ENCODE measurements at regions not wholly inside any gene's neighbourhood (a gene's known extent, or its start where the extent isn't known, plus 50 kb on each side); places are given as distances from the start of the nearest gene placed in this dataset.

DNA sequence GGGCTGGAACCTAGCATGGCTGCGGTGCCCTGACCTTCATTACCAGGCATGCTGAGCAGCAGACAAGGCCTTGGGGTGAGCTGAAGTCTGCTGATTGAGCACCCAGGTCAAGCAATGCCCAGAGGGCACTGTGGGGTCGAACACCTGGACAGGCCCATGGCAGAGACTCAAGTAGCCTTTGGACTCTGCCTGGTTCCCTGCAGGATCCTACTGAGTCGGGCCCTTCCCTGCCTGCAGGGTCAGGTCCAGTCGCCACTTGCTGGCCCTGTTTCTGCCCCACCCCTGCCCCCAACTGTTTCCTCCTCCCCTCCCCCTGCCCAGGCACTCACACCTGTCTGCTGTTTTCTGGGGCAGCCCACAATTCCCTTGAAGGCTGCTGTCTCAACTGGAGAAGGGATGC is 483.2 kb upstream of the MKI67 start:
- intact Hi-C loops (cut with micrococcal nuclease) = no loop called here
- Histone ChIP-seq H3K27me3 (ENCODE audit: control insufficient read depth in 2 of 2, insufficient read depth in 2 of 2, low read length in 2 of 2) (no peaks in the 10 kb centered on the region), H3K4me3 (replicated peaks in 1 of 3; ENCODE audit: insufficient read depth in 1 of 3, low read depth in 1 of 3, low read length in 3 of 3) (no peak overlapping the region), H3K9ac (replicated peaks; ENCODE audit: extremely low read depth, insufficient read depth, low read length) (no peak overlapping the region), H3K79me2 (ENCODE audit: control insufficient read depth, insufficient read depth, low read length) (no peaks in the 10 kb centered on the region), H4K20me1 (replicated peaks; ENCODE audit: control insufficient read depth, extremely low read depth, insufficient read depth, low read length) (no peaks in the 10 kb centered on the region), H2AFZ (ENCODE audit: low read depth, low read length) (no peak overlapping the region), H3K36me3 (ENCODE audit: control insufficient read depth in 2 of 2, extremely low read depth in 1 of 2, insufficient read depth in 2 of 2, low read length in 2 of 2) (no peaks in the 10 kb centered on the region), H3K9me1 (replicated peaks; ENCODE audit: control insufficient read depth, extremely low read depth, insufficient read depth, low read length) (no peaks in the 10 kb centered on the region), H3K4me2 (ENCODE audit: insufficient read depth, low read length) (no peak overlapping the region), H3K4me1 (ENCODE audit: control insufficient read depth, extremely low read depth, insufficient read depth, low read length) (no peaks in the 10 kb centered on the region), H3K9me3 (replicated peaks; ENCODE audit: control insufficient read depth, insufficient read depth, low read length) (no peaks in the 10 kb centered on the region), H3K27ac (ENCODE audit: insufficient read depth, low read depth, low read length) (no peak overlapping the region)
- POLR2A ChIA-PET = no interaction called here
- CTCF ChIA-PET = no interaction called here
- no peak for FAIRE-seq
- TF ChIP-seq GATA2 (IDR thresholded peaks at IDR 0.05; ENCODE audit: insufficient read depth, insufficient read length, low read depth, low read length) = no peak
- BruUV-seq (replicated peaks) = no TSS peak
- dilution Hi-C loops (cut with MboI; ENCODE audit: extremely low pct_ligation_motif_present, low sequenced_read_pairs) = no loop called here
- DNase-seq (ENCODE audit: low read depth, low spot score) = no peak

DNA sequence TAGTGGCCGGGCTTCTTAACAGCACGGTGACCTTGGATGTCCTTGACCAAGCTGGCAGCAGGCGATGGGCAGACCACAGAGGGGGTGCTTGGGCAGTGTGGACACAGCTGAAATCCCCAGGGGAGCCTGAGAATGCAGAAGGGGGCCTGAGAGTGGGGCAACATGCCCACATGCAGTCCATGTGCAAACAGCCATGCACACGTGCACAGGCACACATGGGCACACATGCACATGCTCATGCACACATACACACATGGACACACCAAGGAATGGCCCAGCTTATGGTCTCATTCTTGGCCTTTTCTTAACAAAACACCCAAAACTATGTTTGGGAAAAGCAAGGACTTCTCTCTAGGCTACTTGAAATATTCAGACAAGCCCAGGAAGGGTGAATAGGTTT is 483.9 kb upstream of the MKI67 start:
- dilution Hi-C loops (cut with MboI; ENCODE audit: extremely low pct_ligation_motif_present, low sequenced_read_pairs) = no loop called here
- H3K4me1 ChIP-seq (ENCODE audit: control insufficient read depth, extremely low read depth, insufficient read depth, low read length) = no peaks in the 10 kb centered on the region

More for the DNA sequence above, 483.9 kb upstream of the MKI67 start:
- DNase-seq (ENCODE audit: low read depth, low spot score) (no peak), FAIRE-seq (no peak)
- Histone ChIP-seq H3K9me3 (replicated peaks; ENCODE audit: control insufficient read depth, insufficient read depth, low read length) (no peaks in the 10 kb centered on the region), H2AFZ (ENCODE audit: low read depth, low read length) (no peak overlapping the region), H3K36me3 (ENCODE audit: control insufficient read depth in 2 of 2, extremely low read depth in 1 of 2, insufficient read depth in 2 of 2, low read length in 2 of 2) (no peaks in the 10 kb centered on the region), H4K20me1 (replicated peaks; ENCODE audit: control insufficient read depth, extremely low read depth, insufficient read depth, low read length) (no peaks in the 10 kb centered on the region), H3K4me2 (ENCODE audit: insufficient read depth, low read length) (no peak overlapping the region), H3K9ac (replicated peaks; ENCODE audit: extremely low read depth, insufficient read depth, low read length) (no peak overlapping the region), H3K27ac (ENCODE audit: insufficient read depth, low read depth, low read length) (no peak overlapping the region), H3K9me1 (replicated peaks; ENCODE audit: control insufficient read depth, extremely low read depth, insufficient read depth, low read length) (no peaks in the 10 kb centered on the region), H3K4me3 (replicated peaks in 1 of 3; ENCODE audit: insufficient read depth in 1 of 3, low read depth in 1 of 3, low read length in 3 of 3) (no peak overlapping the region), H3K27me3 (ENCODE audit: control insufficient read depth in 2 of 2, insufficient read depth in 2 of 2, low read length in 2 of 2) (no peaks in the 10 kb centered on the region), H3K79me2 (ENCODE audit: control insufficient read depth, insufficient read depth, low read length) (no peaks in the 10 kb centered on the region)
- TF ChIP-seq JUN (IDR thresholded peaks at IDR 0.05; ENCODE audit: borderline replicate concordance, insufficient read depth, insufficient read length, low read depth) (no peak), CTCF (IDR thresholded peaks at IDR 0.05; ENCODE audit: extremely low read depth in 1 of 2, insufficient read depth in 1 of 2, low read depth in 1 of 2, low read length in 2 of 2) (no peak), EZH2 (IDR thresholded peaks at IDR 0.05; ENCODE audit: borderline replicate concordance, low read depth, low read length, severe bottlenecking) (no peak), FOS (IDR thresholded peaks at IDR 0.05; ENCODE audit: borderline replicate concordance, insufficient read depth, low read length) (no peak), MYC (IDR thresholded peaks at IDR 0.05; ENCODE audit: low read depth, low read length) (no peak), POLR2A (IDR thresholded peaks at IDR 0.05; ENCODE audit: low read depth, low read length) (no peak), MAX (IDR thresholded peaks at IDR 0.05; ENCODE audit: insufficient read depth, insufficient read length) (no peak), GATA2 (IDR thresholded peaks at IDR 0.05; ENCODE audit: insufficient read depth, insufficient read length, low read depth, low read length) (no peak), POLR2AphosphoS5 (IDR thresholded peaks at IDR 0.05; ENCODE audit: insufficient read depth, low read depth, low read length) (no peak)
- no TSS peak for BruUV-seq (replicated peaks)
- POLR2A ChIA-PET = no interaction called here
- intact Hi-C loops (cut with micrococcal nuclease) = no loop called here
- CTCF ChIA-PET = no interaction called here
